Heart left ventricle (tissue), 16 donors: ENCODE measurements at regions not wholly inside any gene's neighbourhood (a gene's known extent, or its start where the extent isn't known, plus 50 kb on each side); places are given as distances from the start of the nearest gene placed in this dataset.
A peak's percentile ranks its signal among the peaks of the same experiment; 100 is the strongest.

ENCODE experiments used
- ATAC-seq, 4 donors: fragments of 200-7000 bp; cut with Tn5 transposase; one replicate each; pipeline ENCODE4 v1.9.1; 2020 to 2022; ENCODE audit warnings: moderate library complexity in 4 of 4, mild to moderate bottlenecking in 3 of 4, moderate number of reproducible peaks in 1 of 4
- DNase-seq, 5 donors: peaks; one replicate each; pipeline ENCODE4 v3.0.0-alpha.2; 2020
- H3K27ac ChIP-seq, 12 donors: fragments of 200-600 bp; sonication (generic) in 4 of 12; one replicate each; pipeline versions ENCODE4 v1.5.0 to v1.8.0; 2016 to 2022; ENCODE audit warnings: mild to moderate bottlenecking in 2 of 12
- H3K27me3 ChIP-seq, 9 donors: fragments of 200-600 bp; sonication (generic) in 2 of 9; one replicate each; pipeline versions ENCODE4 v1.5.1 to v1.8.0; 2016 to 2022; ENCODE audit warnings: mild to moderate bottlenecking in 3 of 9
- H3K36me3 ChIP-seq, 9 donors: fragments of 200-600 bp; sonication (generic) in 2 of 9; one replicate each; pipeline versions ENCODE4 v1.5.0 to v1.8.0; 2018 to 2022; ENCODE audit warnings: mild to moderate bottlenecking in 2 of 9
- H3K4me1 ChIP-seq, 12 donors: fragments of 200-600 bp; sonication (generic) in 4 of 12; one replicate each; pipeline versions ENCODE4 v1.5.0 to v1.8.0; 2016 to 2022; ENCODE audit warnings: mild to moderate bottlenecking in 3 of 12
- H3K4me3 ChIP-seq, 12 donors: fragments of 200-600 bp; sonication (generic) in 4 of 12; one replicate each; pipeline versions ENCODE4 v1.5.0 to v1.8.0; 2017 to 2022; ENCODE audit warnings: mild to moderate bottlenecking in 9 of 12, moderate library complexity in 4 of 12
- H3K9me3 ChIP-seq, 12 donors: fragments of 200-600 bp; sonication (generic) in 4 of 12; one replicate each; pipeline versions ENCODE4 v1.5.0 to v1.8.0; 2016 to 2022; ENCODE audit warnings: mild to moderate bottlenecking in 1 of 12
- CTCF ChIP-seq, 12 donors: fragments of 200-600 bp; sonication (generic) in 4 of 12; IDR thresholded peaks; one replicate each; pipeline versions ENCODE4 v1.5.0 to v1.8.0; 2018 to 2022; ENCODE audit warnings: antibody characterized with exemption in 12 of 12, mild to moderate bottlenecking in 5 of 12
- POLR2A ChIP-seq, 2 donors: fragments of 450-650 bp; IDR thresholded peaks; one replicate each; pipeline ENCODE4 v1.6.1; 2017; ENCODE audit warnings: antibody characterized with exemption in 2 of 2, mild to moderate bottlenecking in 2 of 2, moderate library complexity in 2 of 2
- WGBS, 4 donors: extraction: QIAGEN DNeasy Blood & Tissue Kit in 2 of 4; methylation state at CpG; one replicate each; pipeline versions ENCODE4 v1.1.5 to v1.1.7; 2013 to 2018; 5-methylcytosine and 5-hydroxymethylcytosine counted together
- intact Hi-C, 10 donors: fragments of 100-400 bp; cut with DNase I; formaldehyde crosslinking; loops; one replicate each; pipeline versions ENCODE4 v1.11.1 to v1.14.2; 2022
- donor health status: ischemic (EF 13 %, LVEDD 7.1; RV severe dilation, severe dysfunction).
- donor health status: healthy with polysubstance abuse.
- donor health status: DM: no; HTN: yes; CAD: no.
- donor health status: DM: no; HTN: no; CAD: no.
- donor health status: ischemic (EF 25% LVEDD 6.9; RV normal size, moderate dysfunction).
- donor health status: ischemic (EF 25% LVEDD 5.7; RV mildly dilated, moderate dysfunction).
- donor health status: healthy.
- donor health status: DM: yes; HTN: yes; CAD: no.
- donor health status: ischemic (EF 35%, LVEDD 5.7; RV mildly dilated, moderate dysfunction).
- donor health status: nonischemic (EF 11% LVEDD 7.7; RV severe dilation, severe dysfunction).
- donor health status: DM: yes; HTN: yes; CAD: no.
- donor health status: PGD.
- donor health status: ischemic (EF 29% LVEDD 5.4; RV normal size, mild dysfunction).
- donor health status: nonischemic (EF 23%, LVEDD 6.1; RV moderate dilation, normal function).

DNA sequence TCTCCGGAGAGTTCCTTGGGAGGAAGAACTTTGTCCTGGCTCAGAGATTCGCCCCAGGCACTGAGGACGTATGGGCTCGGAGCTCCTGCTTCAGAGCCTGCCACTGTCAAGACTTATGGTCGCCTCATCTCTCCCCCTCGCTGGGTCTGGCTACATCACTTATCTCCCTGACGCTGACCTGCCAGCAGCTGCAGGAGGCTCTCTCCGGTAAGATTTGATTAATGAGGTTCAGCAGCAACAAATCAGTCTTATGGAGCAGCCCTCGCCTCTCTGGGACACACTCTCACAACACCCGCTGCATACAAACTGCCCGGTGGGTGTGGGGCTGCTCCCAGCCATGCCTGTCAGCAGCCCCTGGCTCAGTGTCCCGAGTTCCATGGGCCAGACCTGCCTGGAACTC is 297.8 kb downstream of the RRAGC start:
- TF ChIP-seq POLR2A (IDR thresholded peaks at IDR 0.05) (no peak), CTCF (IDR thresholded peaks at IDR 0.05) (no peak)
- H3K4me3 ChIP-seq = no peak overlapping the region
- intact Hi-C loops = no loop called here
- 28 to 48% (median 33%) methylated on average over 10 to 12 of the region's 12 CpGs for WGBS, 4 donors
- H3K4me1 ChIP-seq = peaks cover 0 to 14% (median 0%) of the 10 kb centered on the region in 12 donors
- DNase-seq = no peak
- no peak overlapping the region for H3K27ac ChIP-seq
- H3K27me3 ChIP-seq = peaks cover 4 to 69% (median 9%) of the 10 kb centered on the region in 9 donors
- H3K9me3 ChIP-seq = no peaks in the 10 kb centered on the region
- no peak for ATAC-seq
- no peaks in the 10 kb centered on the region for H3K36me3 ChIP-seq

DNA sequence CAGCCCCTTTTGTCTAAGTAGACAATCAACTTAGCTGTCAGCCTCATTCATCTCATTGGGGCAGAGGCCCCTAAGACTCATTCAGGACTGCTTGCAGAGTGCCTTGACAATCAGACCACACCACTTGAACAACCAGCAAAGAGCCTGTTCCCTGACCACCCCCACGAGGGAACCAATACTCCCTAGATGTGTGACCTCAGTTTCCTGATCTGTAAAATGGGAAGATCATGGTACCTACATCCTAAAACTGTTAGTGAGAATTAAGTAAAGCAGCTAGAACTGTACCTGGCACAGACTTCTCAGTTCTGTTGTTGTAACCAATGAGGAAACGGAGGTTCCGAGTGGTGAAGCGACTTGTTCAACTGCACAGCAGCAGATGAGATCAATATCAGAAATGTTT is 298.5 kb downstream of the RRAGC start:
- peaks cover 4 to 63% (median 9%) of the 10 kb centered on the region in 9 donors for H3K27me3 ChIP-seq
- H3K27ac ChIP-seq = no peak overlapping the region
- ATAC-seq (no peak), DNase-seq (no peak)
- no peak overlapping the region for H3K4me3 ChIP-seq
- WGBS, 4 donors = 77 to 86% (median 78%) methylated on average over 4 of the region's 4 CpGs
- intact Hi-C loops = no loop called here
- no peaks in the 10 kb centered on the region for H3K9me3 ChIP-seq
- H3K4me1 ChIP-seq = peaks cover 0 to 14% (median 0%) of the 10 kb centered on the region in 12 donors
- TF ChIP-seq POLR2A (IDR thresholded peaks at IDR 0.05) = no peak
- no peak for TF ChIP-seq CTCF (IDR thresholded peaks at IDR 0.05)
- H3K36me3 ChIP-seq = no peaks in the 10 kb centered on the region

DNA sequence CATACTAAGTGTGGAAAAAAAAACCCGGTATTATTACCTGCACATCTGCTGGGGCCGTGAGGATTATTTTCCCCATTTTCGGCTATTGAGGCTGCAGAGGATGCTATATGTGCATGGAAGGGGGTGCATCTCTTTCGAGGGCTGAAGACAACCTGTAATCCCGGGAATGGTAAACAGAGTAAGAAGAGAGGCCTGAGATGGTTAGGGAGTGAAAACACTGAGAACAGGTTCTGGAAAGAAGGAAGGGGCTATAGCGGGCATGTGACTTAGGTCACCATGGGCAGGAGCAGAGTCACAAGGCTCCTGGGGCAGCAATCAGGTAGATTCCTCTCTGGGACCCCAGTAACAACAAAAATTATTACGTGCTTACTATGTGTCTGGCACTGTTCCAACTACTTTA is 299.1 kb downstream of the RRAGC start:
- intact Hi-C loops = no loop called here
- no peak for TF ChIP-seq CTCF (IDR thresholded peaks at IDR 0.05)
- no peak for TF ChIP-seq POLR2A (IDR thresholded peaks at IDR 0.05)
- no peak overlapping the region for H3K27ac ChIP-seq
- peaks cover 4 to 62% (median 9%) of the 10 kb centered on the region in 9 donors for H3K27me3 ChIP-seq
- no peak overlapping the region for H3K4me3 ChIP-seq
- no peaks in the 10 kb centered on the region for H3K36me3 ChIP-seq
- DNase-seq = no peak
- no peak for ATAC-seq
- WGBS, 4 donors = 85 to 92% (median 87%) methylated on average over 7 of the region's 7 CpGs
- no peaks in the 10 kb centered on the region for H3K9me3 ChIP-seq
- peaks cover 0 to 14% (median 0%) of the 10 kb centered on the region in 12 donors for H3K4me1 ChIP-seq

- TF ChIP-seq CTCF (IDR thresholded peaks at IDR 0.05) (no peak), POLR2A (IDR thresholded peaks at IDR 0.05) (no peak)
- Histone ChIP-seq H3K27ac (no peak overlapping the region), H3K4me3 (peak overlapping the region in 5 of 12 donors; percentile 13 to 30 (median 18)), H3K27me3 (peaks cover 4 to 54% (median 8%) of the 10 kb centered on the region in 9 donors), H3K36me3 (no peaks in the 10 kb centered on the region), H3K9me3 (no peaks in the 10 kb centered on the region), H3K4me1 (peaks cover 0 to 14% (median 0%) of the 10 kb centered on the region in 12 donors)
- 12 to 23% (median 18%) methylated on average over 26 to 33 of the region's 33 CpGs for WGBS, 4 donors
- peak in 3 of 4 donors; percentile 20 to 46 (median 32) for ATAC-seq
- intact Hi-C loops = no loop called here
- DNase-seq = peak in 2 of 5 donors; percentile 25 to 71
These were observed 300.0 kb downstream of the RRAGC start for GRCh38 chr1:38559446-38560165.
